ENCODE measurements at regions not wholly inside any gene's neighbourhood (a gene's known extent, or its start where the extent isn't known, plus 50 kb on each side); places are given as distances from the start of the nearest gene placed in this dataset.

DNA sequence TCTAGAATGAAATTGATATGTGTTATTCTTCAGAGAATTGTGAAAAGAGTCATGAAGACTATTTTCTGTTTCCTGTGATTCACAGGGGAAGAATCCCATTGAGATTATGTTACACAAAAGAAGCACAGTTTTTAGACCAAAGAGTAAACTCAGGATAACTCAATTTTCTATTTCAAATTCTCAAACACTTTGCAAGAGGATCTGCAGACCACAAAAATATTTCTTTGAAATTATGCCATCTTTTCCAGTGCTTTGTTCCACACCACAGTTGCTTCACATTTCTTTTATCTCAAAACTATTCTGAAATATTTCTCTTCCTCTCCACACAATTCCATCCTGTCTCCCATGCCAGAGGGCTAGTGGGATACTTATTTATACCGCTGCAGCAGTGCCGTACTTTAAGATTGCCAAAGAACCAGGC is 188.9 kb upstream of the FOXG1 start:
- no peaks in the 10 kb centered on the region for H3K9me3 ChIP-seq (ENCODE audit: control insufficient read depth, insufficient read depth, low read depth, low read length)
- no peak overlapping the region for H3K27ac ChIP-seq (ENCODE audit: extremely low read depth, low read depth, low read length)
- H3K36me3 ChIP-seq (ENCODE audit: control insufficient read depth in 2 of 2, insufficient read depth in 1 of 2, low read length in 2 of 2): no peaks in the 10 kb centered on the region
- H3K4me1 ChIP-seq (ENCODE audit: control insufficient read depth, insufficient read depth, low read length): no peaks in the 10 kb centered on the region
- ChIA-PET CTCF (no interaction called here), POLR2A (no interaction called here)
- H3K4me3 ChIP-seq (ENCODE audit: low read depth, low read length): no peak overlapping the region
- TF ChIP-seq EGR2 (tag by site-specific recombination; IDR thresholded peaks at IDR 0.05; ENCODE audit: low read depth): no peak
- no peak for TF ChIP-seq ZNF529 (tag by site-specific recombination; IDR thresholded peaks at IDR 0.05; ENCODE audit: insufficient replicate concordance)
- TF ChIP-seq ZNF521 (tag by site-specific recombination; IDR thresholded peaks at IDR 0.05): no peak
- no peak for TF ChIP-seq ZNF132 (tag by site-specific recombination; IDR thresholded peaks at IDR 0.05; ENCODE audit: borderline replicate concordance)
- no peak for TF ChIP-seq REST (tag by site-specific recombination; IDR thresholded peaks at IDR 0.05)
- no peak for TF ChIP-seq ZNF76 (tag by site-specific recombination; IDR thresholded peaks at IDR 0.05; ENCODE audit: borderline replicate concordance, low read depth)
- no peak for TF ChIP-seq ZNF341 (tag by site-specific recombination; IDR thresholded peaks at IDR 0.05; ENCODE audit: low read depth)
- no peak for TF ChIP-seq ZNF214 (tag by site-specific recombination; IDR thresholded peaks at IDR 0.05; ENCODE audit: borderline replicate concordance)
- TF ChIP-seq ZNF423 (tag by site-specific recombination; IDR thresholded peaks at IDR 0.05): no peak
- TF ChIP-seq ZNF19 (tag by site-specific recombination; IDR thresholded peaks at IDR 0.05; ENCODE audit: low read depth): no peak

GRCh38 chr14:28584951-28585350 is 181.6 kb upstream of the FOXG1 start:
- Histone ChIP-seq H3K4me1 (ENCODE audit: control insufficient read depth, insufficient read depth, low read length) (no peaks in the 10 kb centered on the region), H3K36me3 (ENCODE audit: control insufficient read depth in 2 of 2, insufficient read depth in 1 of 2, low read length in 2 of 2) (no peaks in the 10 kb centered on the region), H3K27ac (ENCODE audit: extremely low read depth, low read depth, low read length) (no peak overlapping the region), H3K9me3 (ENCODE audit: control insufficient read depth, insufficient read depth, low read depth, low read length) (no peaks in the 10 kb centered on the region), H3K4me3 (ENCODE audit: low read depth, low read length) (no peak overlapping the region)
- CTCF ChIA-PET: interaction anchor here (0.6 kb wide), 1 partner anchor 209 kb away, joined by 4 read pairs; no protein-coding TSS in a partner anchor
- POLR2A ChIA-PET: no interaction called here
- no peak for TF ChIP-seq HOXC10 (CRISPR knock-in tag; IDR thresholded peaks at IDR 0.05)
- TF ChIP-seq ZNF654 (tag by site-specific recombination; IDR thresholded peaks at IDR 0.05; ENCODE audit: low read depth): no peak
- TF ChIP-seq ZNF202 (tag by site-specific recombination; IDR thresholded peaks at IDR 0.05; ENCODE audit: borderline replicate concordance): no peak
- no peak for TF ChIP-seq RBAK (tag by site-specific recombination; IDR thresholded peaks at IDR 0.05)
- TF ChIP-seq, protein P1, sequence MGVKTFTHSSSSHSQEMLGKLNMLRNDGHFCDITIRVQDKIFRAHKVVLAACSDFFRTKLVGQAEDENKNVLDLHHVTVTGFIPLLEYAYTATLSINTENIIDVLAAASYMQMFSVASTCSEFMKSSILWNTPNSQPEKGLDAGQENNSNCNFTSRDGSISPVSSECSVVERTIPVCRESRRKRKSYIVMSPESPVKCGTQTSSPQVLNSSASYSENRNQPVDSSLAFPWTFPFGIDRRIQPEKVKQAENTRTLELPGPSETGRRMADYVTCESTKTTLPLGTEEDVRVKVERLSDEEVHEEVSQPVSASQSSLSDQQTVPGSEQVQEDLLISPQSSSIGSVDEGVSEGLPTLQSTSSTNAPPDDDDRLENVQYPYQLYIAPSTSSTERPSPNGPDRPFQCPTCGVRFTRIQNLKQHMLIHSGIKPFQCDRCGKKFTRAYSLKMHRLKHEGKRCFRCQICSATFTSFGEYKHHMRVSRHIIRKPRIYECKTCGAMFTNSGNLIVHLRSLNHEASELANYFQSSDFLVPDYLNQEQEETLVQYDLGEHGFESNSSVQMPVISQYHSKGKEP (tag by site-specific recombination; IDR thresholded peaks at IDR 0.05): no peak
- TF ChIP-seq HOXD13 (CRISPR knock-in tag; IDR thresholded peaks at IDR 0.05; ENCODE audit: borderline replicate concordance): no peak
- TF ChIP-seq HIC1 (tag by site-specific recombination; IDR thresholded peaks at IDR 0.05): no peak
- TF ChIP-seq SCRT1 (tag by site-specific recombination; IDR thresholded peaks at IDR 0.05; ENCODE audit: borderline replicate concordance): no peak
- no peak for TF ChIP-seq HOXA7 (CRISPR knock-in tag; IDR thresholded peaks at IDR 0.05; ENCODE audit: borderline replicate concordance)
- TF ChIP-seq ZNF513 (tag by site-specific recombination; IDR thresholded peaks at IDR 0.05): no peak
- no peak for TF ChIP-seq ZNF510 (tag by site-specific recombination; IDR thresholded peaks at IDR 0.05; ENCODE audit: insufficient replicate concordance)
- TF ChIP-seq ZNF138 (tag by site-specific recombination; IDR thresholded peaks at IDR 0.05; ENCODE audit: borderline replicate concordance): no peak
- no peak for TF ChIP-seq ZFP3 (tag by site-specific recombination; IDR thresholded peaks at IDR 0.05; ENCODE audit: low read depth)

All from HEK293 (cell line).